Stimulated activated CD4-positive, alpha-beta T cell treated with anti-CD3 and anti-CD28 coated beads, Interleukin-1b, Interleukin-23, amount 100 ng/mL, for 1 hour (primary cell): ENCODE measurements at regions not wholly inside any gene's neighbourhood (a gene's known extent, or its start where the extent isn't known, plus 50 kb on each side); places are given as distances from the start of the nearest gene placed in this dataset.

Experiments used
- DNase-seq, 2 donors: peaks; one replicate each; pipeline ENCODE4 v3.0.0-alpha.2; 2020; ENCODE audit warnings: low read depth in 2 of 2

- DNase-seq: no peak
Measured at GRCh38 chr22:27651486-27651885, 150.1 kb downstream of the MN1 start.

- no peak for DNase-seq
Measured at GRCh38 chr22:27654546-27655445, 146.8 kb downstream of the MN1 start.

GRCh38 chr22:27655582-27656185 lies 145.9 kb downstream of the MN1 start:
- no peak for DNase-seq

- DNase-seq: no peak
Measured at GRCh38 chr22:27656970-27657369, 144.6 kb downstream of the MN1 start.

GRCh38 chr22:27660306-27660705 lies 141.2 kb downstream of the MN1 start:
- DNase-seq: no peak

DNA sequence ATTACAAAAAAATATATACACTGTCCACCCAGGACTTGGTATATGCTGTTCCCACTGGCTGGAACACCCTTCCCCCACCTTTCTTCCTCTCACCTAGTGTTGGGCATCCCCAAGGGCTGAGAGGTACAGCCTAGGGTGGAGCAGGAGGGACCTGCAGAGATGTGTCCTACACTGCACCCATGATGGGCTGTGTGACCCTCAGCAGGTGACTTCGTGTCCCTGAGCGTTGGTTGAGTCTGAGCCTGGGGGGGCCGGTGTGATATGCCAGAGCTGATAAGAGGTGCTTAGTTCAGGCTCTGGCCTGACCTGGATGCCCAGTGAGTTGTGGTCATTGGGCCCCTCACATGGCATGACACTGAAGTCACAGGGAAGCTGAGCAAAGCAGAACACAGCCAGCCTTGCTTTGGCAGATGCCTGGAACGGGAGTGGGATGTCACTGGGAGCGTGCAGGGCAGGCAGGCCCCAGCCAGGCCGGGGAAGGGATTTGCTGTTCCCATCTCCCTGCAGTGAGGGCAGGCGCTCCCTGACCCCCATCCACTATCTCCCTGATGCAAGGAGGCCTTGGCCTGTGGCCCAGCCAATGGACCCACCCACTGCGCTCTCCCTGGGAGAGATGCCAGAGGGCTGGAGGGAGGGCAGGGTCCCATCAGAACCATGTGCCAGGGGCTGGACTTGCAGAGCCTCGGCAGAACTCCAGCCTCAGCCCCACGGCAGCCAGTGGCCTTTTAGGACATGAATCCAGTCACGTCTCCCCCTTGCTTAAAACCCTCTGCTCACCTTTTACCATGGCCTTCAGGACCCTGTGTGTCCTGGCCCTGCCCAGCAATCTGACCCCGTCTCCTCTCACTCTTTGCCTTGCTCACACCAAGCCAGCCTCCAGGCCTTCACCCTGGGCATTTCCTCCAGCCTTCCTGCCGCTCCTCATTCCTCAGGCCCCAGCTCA lies 138.9 kb downstream of the MN1 start:
- no peak for DNase-seq

- no peak for DNase-seq
Measured at GRCh38 chr22:27663812-27664211, 137.7 kb downstream of the MN1 start.

DNA sequence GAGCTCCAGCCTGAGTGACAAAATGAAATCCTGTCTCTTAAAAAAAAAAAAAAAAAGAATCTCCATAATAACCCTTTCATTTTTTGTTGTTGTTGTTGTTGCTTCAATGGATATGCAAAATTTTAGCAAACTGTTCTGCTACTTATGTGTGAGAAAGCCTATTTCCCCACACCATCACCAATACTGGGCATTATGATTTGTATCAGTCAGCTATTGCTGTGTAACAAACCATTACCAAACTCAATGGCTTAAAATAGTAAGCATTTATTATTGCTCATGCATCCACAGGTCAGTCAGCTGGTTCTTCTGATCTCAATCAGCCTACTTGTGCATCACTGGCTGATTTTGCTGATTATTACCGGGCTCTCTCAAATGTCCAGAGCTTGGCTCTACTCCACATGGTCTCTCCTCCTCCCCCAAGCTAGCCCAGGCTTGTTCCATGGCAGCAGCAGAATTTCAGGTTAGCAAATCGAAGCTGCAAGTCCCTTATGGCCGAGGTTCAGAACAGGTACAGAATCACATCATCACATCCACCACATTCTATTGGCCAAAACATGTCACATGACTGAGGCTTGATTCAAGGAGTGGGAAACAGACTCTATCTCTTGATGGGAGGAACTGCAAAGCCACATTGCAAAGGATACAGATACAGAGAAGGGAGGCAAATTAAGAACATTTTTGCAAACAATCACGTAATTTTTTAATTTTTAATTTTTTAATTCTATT lies 135.1 kb downstream of the MN1 start:
- DNase-seq: no peak

GRCh38 chr22:27667121-27667843 lies 134.3 kb downstream of the MN1 start:
- no peak for DNase-seq

DNA sequence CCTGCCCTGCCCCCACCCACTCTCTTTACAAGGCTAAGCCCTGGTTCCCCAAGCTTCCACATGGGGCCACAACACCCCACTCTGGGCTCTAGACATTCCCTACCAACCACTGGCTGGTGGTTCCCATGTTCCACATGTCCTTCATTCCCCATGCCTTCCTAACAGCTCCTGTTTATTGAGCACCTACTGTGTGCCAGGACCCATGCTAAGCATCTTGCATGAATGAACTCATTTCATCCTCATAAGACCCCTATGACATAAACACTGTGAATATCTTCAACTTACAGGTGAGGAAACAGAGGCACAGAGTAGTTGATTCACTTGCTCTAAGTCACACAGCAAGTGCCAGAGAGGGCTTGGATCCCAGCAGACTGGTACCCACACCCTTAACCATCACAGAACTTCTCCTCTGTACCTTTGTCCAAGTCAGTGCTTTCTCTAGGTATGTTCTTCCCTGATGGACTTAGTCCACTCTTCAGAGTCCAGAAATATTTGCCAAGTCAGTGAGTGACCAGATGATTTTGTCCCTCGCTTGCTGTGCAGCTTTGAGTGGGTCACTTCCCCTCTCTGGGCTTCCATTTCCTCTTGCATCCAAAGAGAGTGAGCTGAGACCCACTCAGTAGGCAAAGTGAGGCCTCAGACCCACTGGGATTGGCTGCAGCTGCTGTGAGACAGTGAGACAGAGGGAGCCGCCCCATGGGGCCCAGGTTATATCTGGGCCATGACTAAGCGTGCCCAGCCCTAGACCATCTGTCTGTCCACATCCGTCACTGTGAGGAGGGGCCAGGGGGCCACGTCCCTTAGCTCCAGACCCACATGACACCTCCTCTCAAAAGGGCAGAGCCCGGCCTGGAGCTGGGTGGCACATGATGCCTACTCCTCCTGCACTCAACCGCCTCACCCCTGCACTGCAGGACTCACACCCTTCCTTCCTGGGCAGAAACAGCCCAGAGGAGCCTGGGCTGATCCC lies 132.4 kb downstream of the MN1 start:
- DNase-seq: no peak

DNA sequence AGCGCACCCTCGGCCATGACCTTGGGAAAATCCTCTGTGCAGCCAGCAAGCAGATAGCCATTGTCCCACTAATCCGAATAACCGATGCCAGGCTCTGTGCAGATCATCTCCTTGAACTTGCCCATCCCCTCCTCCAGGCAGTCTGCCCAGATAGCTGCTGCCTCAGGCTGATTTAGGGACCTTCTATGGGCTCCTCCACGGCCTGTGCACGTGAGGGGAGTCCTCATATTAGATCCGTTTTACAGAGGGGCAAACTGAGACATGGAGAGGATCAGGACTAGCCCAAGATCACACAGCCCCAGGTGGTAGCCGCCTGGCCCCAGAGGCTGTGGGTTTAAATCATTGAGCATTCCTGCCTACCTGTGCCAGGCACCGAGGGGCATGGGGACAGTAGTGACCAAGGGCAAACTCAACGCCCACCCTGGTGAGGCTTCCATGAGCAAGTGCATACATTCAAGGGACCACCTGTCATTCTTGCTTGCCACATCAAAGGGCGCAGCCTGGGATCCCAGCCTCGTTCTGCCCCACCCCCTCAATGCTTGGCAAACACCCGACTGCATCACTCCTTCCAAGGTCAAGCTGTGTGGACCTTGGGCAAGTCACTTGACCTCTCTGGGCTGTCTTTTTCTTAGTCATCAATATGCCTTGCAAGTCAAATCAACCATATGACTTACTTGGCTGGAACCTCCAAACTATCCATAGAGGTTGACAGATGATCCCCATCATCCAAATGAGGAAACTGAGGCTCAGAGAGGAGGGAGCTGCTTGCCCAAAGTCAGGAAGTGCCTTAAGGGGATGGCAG lies 131.6 kb downstream of the MN1 start:
- DNase-seq: no peak

GRCh38 chr22:27670701-27671412 lies 130.7 kb downstream of the MN1 start:
- no peak for DNase-seq

DNA sequence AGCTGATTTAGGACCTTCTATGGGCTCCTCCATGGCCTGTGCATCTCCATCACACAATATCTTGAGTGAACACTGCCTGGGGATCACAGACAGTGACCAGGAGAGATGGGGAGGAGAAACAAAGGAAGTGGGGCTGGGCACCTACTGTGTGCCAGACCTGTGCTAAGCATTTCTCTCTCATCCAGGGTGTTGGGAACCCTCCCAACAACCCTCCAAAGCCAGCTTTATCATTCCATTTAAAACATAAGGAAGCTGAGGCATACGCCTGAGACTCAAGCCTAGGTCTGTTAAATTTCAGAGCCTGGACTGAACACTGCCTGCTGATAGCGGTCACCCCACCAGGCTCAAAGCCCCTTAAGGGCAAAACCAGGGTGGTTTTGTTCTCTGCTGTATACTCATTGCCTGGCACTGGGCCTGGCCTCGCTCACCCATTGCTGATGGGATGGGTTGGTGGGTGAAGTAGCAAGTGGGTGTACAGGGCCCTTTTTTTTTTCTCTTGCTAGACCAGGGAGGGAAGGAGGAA lies 130.1 kb downstream of the MN1 start:
- DNase-seq: no peak

DNA sequence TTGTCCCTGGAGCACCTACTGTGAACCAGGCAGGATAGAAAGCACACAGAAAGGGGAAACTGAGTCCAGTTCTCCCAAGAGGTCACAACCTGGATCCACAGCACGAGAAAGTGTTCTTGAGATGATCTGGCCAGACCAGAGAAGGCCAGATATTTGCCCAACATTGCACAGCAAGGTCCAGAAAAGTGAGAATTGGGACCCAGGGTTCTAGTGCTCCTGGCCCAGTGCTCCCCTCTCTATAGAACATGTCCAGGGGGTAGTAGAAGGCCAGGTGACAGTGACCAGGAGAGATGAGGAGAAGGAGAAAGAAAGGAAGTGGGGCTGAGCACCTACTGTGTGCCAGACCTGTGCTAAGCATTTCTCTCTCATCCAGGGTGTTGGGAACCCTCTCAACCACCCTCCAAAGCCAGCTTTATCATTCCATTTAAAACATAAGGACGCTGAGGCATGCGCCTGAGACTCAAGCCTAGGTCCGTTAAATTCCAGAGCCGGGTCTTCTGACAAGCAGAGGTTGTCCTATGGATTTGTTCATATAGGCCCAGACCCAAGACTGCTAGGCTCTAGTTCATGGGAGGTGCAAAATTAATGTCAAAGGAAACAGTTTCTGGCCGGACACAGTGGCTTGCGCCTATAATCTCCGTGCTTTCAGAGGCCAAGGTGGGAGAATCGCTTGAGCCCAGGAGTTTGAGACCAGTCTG lies 128.7 kb downstream of the MN1 start:
- no peak for DNase-seq

DNA sequence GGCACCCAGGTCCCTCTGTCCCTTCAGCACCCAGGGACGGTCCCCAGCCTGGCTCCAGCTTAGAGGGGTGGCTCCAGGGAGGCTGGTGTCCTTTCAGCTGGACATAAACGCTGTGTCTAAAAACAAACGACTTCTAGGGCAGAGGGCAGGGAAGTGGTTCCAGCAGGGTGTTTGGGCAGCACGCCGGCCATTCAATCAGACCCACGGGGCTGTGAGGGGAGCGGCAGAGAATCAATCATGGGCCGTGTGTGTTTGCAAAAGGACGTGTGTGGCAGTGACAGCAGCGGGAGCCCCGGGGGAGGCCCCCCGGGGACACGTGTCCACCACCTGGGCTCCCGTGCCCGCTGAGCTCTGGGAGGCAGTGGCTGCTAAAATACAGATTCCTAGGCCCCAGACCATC lies 127.7 kb downstream of the MN1 start:
- no peak for DNase-seq

DNA sequence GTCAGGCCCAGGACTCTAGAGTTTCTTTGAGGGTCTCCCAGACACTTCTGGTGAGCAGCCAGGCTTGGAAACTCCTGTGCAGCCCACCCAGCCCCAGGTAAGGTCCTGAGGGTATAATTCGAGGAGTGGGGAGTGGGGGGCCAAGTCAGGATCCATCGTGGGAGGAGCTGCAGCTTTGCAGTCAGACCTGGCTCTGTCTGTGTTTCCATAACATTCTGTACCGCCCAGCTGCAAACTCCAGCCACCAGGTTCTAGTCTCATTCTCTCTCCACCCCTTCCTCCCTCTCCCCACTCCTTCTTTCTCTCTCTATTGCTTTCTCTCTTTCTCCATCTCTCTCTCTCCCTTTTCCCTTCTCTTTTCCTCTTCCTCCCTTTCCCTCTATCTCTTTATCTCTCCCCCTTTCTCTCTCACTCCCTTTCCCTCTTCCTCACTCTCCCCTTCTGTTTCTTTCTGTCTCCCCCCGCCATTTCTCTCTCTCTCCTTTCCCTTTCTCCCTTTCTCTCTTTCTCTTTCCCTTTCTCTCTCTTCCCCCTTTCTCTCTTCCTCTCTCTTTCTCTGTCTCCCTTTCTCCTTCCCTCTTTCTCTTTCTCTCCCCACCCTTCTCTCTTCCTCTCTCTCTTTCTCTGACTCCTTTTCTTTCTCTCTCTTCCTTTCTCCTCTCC lies 127.2 kb downstream of the MN1 start:
- DNase-seq: no peak
